Nephron (organoid): ENCODE measurements at regions not wholly inside any gene's neighbourhood (a gene's known extent, or its start where the extent isn't known, plus 50 kb on each side); places are given as distances from the start of the nearest gene placed in this dataset.

ENCODE experiments used
- H3K27ac Mint-ChIP-seq, 3 experiments: 2 replicates each; pipeline ENCODE4 v1.8.0; 2020; ENCODE audit warnings: mixed read lengths in 3 of 3, mild to moderate bottlenecking in 2 of 3, moderate library complexity in 1 of 3
- H3K27me3 Mint-ChIP-seq: 2 replicates; pipeline ENCODE4 v1.8.0; 2021; ENCODE audit warnings: low read depth, mild to moderate bottlenecking, moderate library complexity, mixed read lengths
- H3K36me3 Mint-ChIP-seq: 2 replicates; pipeline ENCODE4 v1.8.0; 2020; ENCODE audit warnings: low read depth, mixed read lengths
- H3K4me1 Mint-ChIP-seq: 2 replicates; pipeline ENCODE4 v1.8.0; 2020; ENCODE audit warnings: mixed read lengths
- H3K4me3 Mint-ChIP-seq, 3 experiments: 2 replicates each; pipeline ENCODE4 v1.8.0; 2020; ENCODE audit warnings: mild to moderate bottlenecking in 3 of 3, mixed read lengths in 3 of 3, moderate library complexity in 2 of 3
- H3K9me3 Mint-ChIP-seq: 2 replicates; pipeline ENCODE4 v1.8.0; 2020; ENCODE audit warnings: mixed read lengths
- CTCF ChIP-seq, 3 experiments: fragments of 200-600 bp; sonication (generic); IDR thresholded peaks; one replicate each; pipeline ENCODE4 v1.5.0; 2021; ENCODE audit warnings: antibody characterized with exemption in 3 of 3; ENCODE audit not compliant: unreplicated experiment in 3 of 3

GRCh38 chr3:189042832-189043231, 128.9 kb upstream of the TPRG1 start:
- TF ChIP-seq CTCF (IDR thresholded peaks at IDR 0.05; ENCODE audit: unreplicated experiment in 3 of 3): no peak
- Mint-ChIP-seq H3K27ac (no peak overlapping the region), H3K4me1 (no peaks in the 10 kb centered on the region), H3K36me3 (no peaks in the 10 kb centered on the region), H3K4me3 (no peak overlapping the region), H3K27me3 (no peaks in the 10 kb centered on the region), H3K9me3 (no peaks in the 10 kb centered on the region)

- Mint-ChIP-seq H3K4me3 (no peak overlapping the region), H3K36me3 (no peaks in the 10 kb centered on the region), H3K27me3 (no peaks in the 10 kb centered on the region), H3K9me3 (peaks cover 25% of the 10 kb centered on the region), H3K4me1 (no peaks in the 10 kb centered on the region), H3K27ac (no peak overlapping the region)
- TF ChIP-seq CTCF (IDR thresholded peaks at IDR 0.05; ENCODE audit: unreplicated experiment in 3 of 3): no peak
Measured at GRCh38 chr3:189049458-189050236, 122.1 kb upstream of the TPRG1 start.

- Mint-ChIP-seq H3K36me3 (no peaks in the 10 kb centered on the region), H3K4me3 (no peak overlapping the region), H3K9me3 (peaks cover 25% of the 10 kb centered on the region), H3K27me3 (peaks cover 4% of the 10 kb centered on the region), H3K4me1 (no peaks in the 10 kb centered on the region), H3K27ac (no peak overlapping the region)
- TF ChIP-seq CTCF (IDR thresholded peaks at IDR 0.05; ENCODE audit: unreplicated experiment in 3 of 3): no peak
Measured at GRCh38 chr3:189053322-189053721, 118.4 kb upstream of the TPRG1 start.

GRCh38 chr3:189056646-189057335, 115.0 kb upstream of the TPRG1 start:
- H3K4me3 Mint-ChIP-seq: no peak overlapping the region
- no peaks in the 10 kb centered on the region for H3K4me1 Mint-ChIP-seq
- H3K27ac Mint-ChIP-seq: peak overlapping the region in 1 of 3 experiments; percentile 16
- H3K27me3 Mint-ChIP-seq: peaks cover 4% of the 10 kb centered on the region
- no peaks in the 10 kb centered on the region for H3K36me3 Mint-ChIP-seq
- no peak for TF ChIP-seq CTCF (IDR thresholded peaks at IDR 0.05; ENCODE audit: unreplicated experiment in 3 of 3)
- H3K9me3 Mint-ChIP-seq: peaks cover 13% of the 10 kb centered on the region

- Mint-ChIP-seq H3K27ac (peak overlapping the region in 1 of 3 experiments; percentile 16), H3K4me1 (no peaks in the 10 kb centered on the region), H3K9me3 (peaks cover 10% of the 10 kb centered on the region), H3K27me3 (peaks cover 4% of the 10 kb centered on the region), H3K36me3 (no peaks in the 10 kb centered on the region), H3K4me3 (no peak overlapping the region)
- no peak for TF ChIP-seq CTCF (IDR thresholded peaks at IDR 0.05; ENCODE audit: unreplicated experiment in 3 of 3)
Measured at GRCh38 chr3:189057369-189057768, 114.4 kb upstream of the TPRG1 start.
